PC-3 (cell line): ENCODE measurements at regions not wholly inside any gene's neighbourhood (a gene's known extent, or its start where the extent isn't known, plus 50 kb on each side); places are given as distances from the start of the nearest gene placed in this dataset.
A peak's percentile ranks its signal among the peaks of the same experiment; 100 is the strongest.

Experiments
- ATAC-seq: fragments of 200-7000 bp; cut with Tn5 transposase; 2 replicates; pipeline ENCODE4 v1.9.1; 2020; ENCODE audit warnings: mild to moderate bottlenecking, moderate library complexity
- BruUV-seq: library from RNA; stranded (reverse); fragments of 400-500 nt; replicated peaks from 2 replicates; lab custom pipeline; 2021; lab: Mats Ljungman, UMichigan
- CTCF ChIA-PET: fragments of 300-600 bp; sonication (Branson Sonifier 250); formaldehyde crosslinking; loops from one replicate; lab custom pipeline; 2022; ENCODE audit warnings: antibody characterized with exemption; lab: Charles Lee
- POLR2A ChIA-PET: fragments of 300-600 bp; sonication (Branson Sonifier 250); formaldehyde crosslinking; loops from one replicate; lab custom pipeline; 2022; ENCODE audit warnings: antibody characterized with exemption; ENCODE audit not compliant: unreplicated experiment; lab: Charles Lee
- DNase-seq: peaks from one replicate; pipeline ENCODE4 v3.0.0-alpha.2; 2015
- H2AFZ ChIP-seq: fragments of 300-600 bp; sonication (generic); 2 replicates; pipeline ENCODE4 v1.6.0; 2016; ENCODE audit warnings: antibody characterized with exemption, low read length
- H3F3A ChIP-seq: fragments of 300-600 bp; sonication (generic); one replicate; pipeline ENCODE4 v1.6.0; 2017; ENCODE audit warnings: antibody characterized with exemption, low read length, control low read depth, mild to moderate bottlenecking; ENCODE audit not compliant: unreplicated experiment
- H3K27ac ChIP-seq: fragments of 300-600 bp; sonication (generic); 2 replicates; pipeline ENCODE4 v1.5.1; 2016; ENCODE audit warnings: mild to moderate bottlenecking, low read length
- H3K27me3 ChIP-seq: fragments of 300-600 bp; sonication (generic); 2 replicates; pipeline ENCODE4 v1.6.1; 2016; ENCODE audit warnings: low read length, mixed read lengths
- H3K36me3 ChIP-seq: fragments of 300-600 bp; sonication (generic); 2 replicates; pipeline ENCODE4 v1.6.1; 2016; ENCODE audit warnings: low read depth, mixed run types, low read length, mixed read lengths
- H3K4me1 ChIP-seq: fragments of 300-600 bp; sonication (generic); 2 replicates; pipeline ENCODE4 v1.5.1; 2016; ENCODE audit warnings: low read length; ENCODE audit not compliant: insufficient read depth
- H3K4me2 ChIP-seq: fragments of 300-600 bp; sonication (generic); 2 replicates; pipeline ENCODE4 v1.6.0; 2016; ENCODE audit warnings: low read length
- H3K4me3 ChIP-seq: fragments of 300-600 bp; sonication (generic); 2 replicates; pipeline ENCODE4 v1.5.1; 2016; ENCODE audit warnings: mild to moderate bottlenecking, low read length, mixed read lengths
- H3K79me2 ChIP-seq: fragments of 300-600 bp; sonication (generic); 2 replicates; pipeline ENCODE4 v1.6.1; 2017; ENCODE audit warnings: low read length, mixed read lengths
- H3K9ac ChIP-seq: fragments of 300-600 bp; sonication (generic); 2 replicates; pipeline ENCODE4 v1.6.0; 2016; ENCODE audit warnings: mild to moderate bottlenecking, low read length
- H3K9me2 ChIP-seq: fragments of 300-600 bp; sonication (generic); replicated peaks from 2 replicates; pipeline ENCODE4 v1.6.1; 2016; ENCODE audit warnings: mixed run types, low read length, mixed read lengths
- H3K9me3 ChIP-seq: fragments of 300-600 bp; sonication (generic); 2 replicates; pipeline ENCODE4 v1.6.1; 2016; ENCODE audit warnings: low read length, mixed read lengths
- H4K20me1 ChIP-seq: fragments of 300-600 bp; sonication (generic); 2 replicates; pipeline ENCODE4 v1.6.1; 2016; ENCODE audit warnings: low read length, mixed read lengths
- CTCF ChIP-seq: fragments of 300-600 bp; sonication (generic); conservative IDR thresholded peaks from 2 replicates; pipeline ENCODE4 v1.5.1; 2017; ENCODE audit warnings: antibody characterized with exemption, low read depth, mild to moderate bottlenecking, low read length
- EZH2 ChIP-seq: fragments of 300-600 bp; sonication (generic); IDR thresholded peaks from one replicate; pipeline ENCODE4 v1.6.1; 2017; ENCODE audit warnings: antibody characterized with exemption, mild to moderate bottlenecking, low read length; ENCODE audit not compliant: unreplicated experiment
- EZH2phosphoT487 ChIP-seq: fragments of 300-600 bp; sonication (generic); IDR thresholded peaks from 2 replicates; pipeline ENCODE4 v1.6.1; 2018; ENCODE audit warnings: mild to moderate bottlenecking, antibody characterized with exemption, low read length, borderline replicate concordance
- intact Hi-C: fragments of 100-400 bp; cut with micrococcal nuclease; formaldehyde crosslinking; loops from 2 replicates; pipeline ENCODE4 v1.9.0; 2023

DNA sequence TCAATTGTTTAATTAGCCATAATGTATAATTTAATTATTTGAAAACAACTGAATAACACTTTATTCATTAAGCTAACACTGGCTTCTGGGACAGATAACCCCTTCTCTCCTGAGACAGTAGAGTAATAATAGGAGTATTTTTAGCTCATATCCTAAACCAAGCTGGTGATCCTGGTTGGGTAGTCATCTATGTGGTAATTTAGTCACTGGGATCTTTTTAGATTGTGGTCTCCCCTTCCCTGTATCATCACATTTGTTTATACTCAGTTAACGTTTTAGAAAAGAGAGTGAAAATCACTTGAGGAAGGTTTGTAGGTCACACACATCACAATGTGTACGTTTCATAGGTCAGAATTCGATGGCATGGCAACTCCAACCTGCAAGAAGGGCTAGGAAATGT is 1356.6 kb upstream of the ADGRL2 start:
- Histone ChIP-seq H4K20me1 (no peaks in the 10 kb centered on the region), H3K4me3 (no peak overlapping the region), H3K4me2 (no peak overlapping the region), H3K9ac (no peak overlapping the region), H3K79me2 (no peaks in the 10 kb centered on the region), H3K27ac (no peak overlapping the region), H3K36me3 (no peaks in the 10 kb centered on the region), H3K27me3 (no peaks in the 10 kb centered on the region), H3K9me3 (no peaks in the 10 kb centered on the region), H3K4me1 (no peaks in the 10 kb centered on the region), H3F3A (no peaks in the 10 kb centered on the region), H3K9me2 (no peaks in the 10 kb centered on the region), H2AFZ (no peak overlapping the region)
- DNase-seq: no peak
- ATAC-seq: no peak
- BruUV-seq: no TSS peak
- ChIA-PET POLR2A (no interaction called here), CTCF (no interaction called here)
- TF ChIP-seq EZH2phosphoT487 (no peak), CTCF (no peak), EZH2 (no peak)
- intact Hi-C loops: no loop called here

GRCh38 chr1:80441664-80442063 is 1359.1 kb upstream of the ADGRL2 start:
- peak; percentile 22; the same call in 1 of the 2 replicates for TF ChIP-seq CTCF
- TF ChIP-seq EZH2: no peak
- Histone ChIP-seq H3K9me2 (no peaks in the 10 kb centered on the region), H4K20me1 (no peaks in the 10 kb centered on the region), H3K4me2 (no peak overlapping the region), H3K27ac (no peak overlapping the region), H3K36me3 (no peaks in the 10 kb centered on the region), H3K4me1 (no peaks in the 10 kb centered on the region), H3K27me3 (no peaks in the 10 kb centered on the region), H3F3A (no peaks in the 10 kb centered on the region), H3K9ac (no peak overlapping the region), H2AFZ (no peak overlapping the region), H3K9me3 (no peaks in the 10 kb centered on the region), H3K79me2 (no peaks in the 10 kb centered on the region), H3K4me3 (no peak overlapping the region)
- POLR2A ChIA-PET: no interaction called here
- peak; percentile 21 for DNase-seq
- CTCF ChIA-PET: no interaction called here
- intact Hi-C loops: no loop called here
- no peak for ATAC-seq
- no TSS peak for BruUV-seq

DNA sequence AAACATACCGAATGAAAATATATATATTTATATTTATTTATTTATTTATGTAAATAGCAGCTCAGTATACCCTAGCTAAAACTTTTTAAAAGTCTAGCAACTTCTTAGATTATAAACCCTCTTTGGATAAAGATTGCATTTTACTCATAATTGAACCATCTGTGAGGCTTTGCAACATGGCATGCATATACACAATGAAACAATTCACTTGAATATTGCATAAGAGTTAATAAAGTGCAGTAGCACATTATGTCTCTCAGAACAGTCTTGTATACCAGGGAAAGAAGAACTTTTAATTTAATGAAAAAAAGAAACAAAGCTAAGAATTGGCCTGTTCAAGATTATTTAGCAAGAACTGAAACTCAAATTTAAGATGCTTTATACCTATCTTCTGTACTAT is 1363.9 kb upstream of the ADGRL2 start:
- no peaks in the 10 kb centered on the region for H3K4me1 ChIP-seq
- H3K36me3 ChIP-seq: no peaks in the 10 kb centered on the region
- no peaks in the 10 kb centered on the region for H3F3A ChIP-seq
- no peak for TF ChIP-seq CTCF
- H3K9me3 ChIP-seq: no peaks in the 10 kb centered on the region
- intact Hi-C loops: no loop called here
- H4K20me1 ChIP-seq: no peaks in the 10 kb centered on the region
- CTCF ChIA-PET: no interaction called here
- no peak overlapping the region for H3K9ac ChIP-seq
- H3K79me2 ChIP-seq: no peaks in the 10 kb centered on the region
- no TSS peak for BruUV-seq
- no peak overlapping the region for H3K4me3 ChIP-seq
- H3K4me2 ChIP-seq: no peak overlapping the region
- H3K27me3 ChIP-seq: no peaks in the 10 kb centered on the region
- ATAC-seq (no peak), DNase-seq (no peak)
- H3K27ac ChIP-seq: no peak overlapping the region
- H2AFZ ChIP-seq: no peak overlapping the region
- POLR2A ChIA-PET: no interaction called here
- H3K9me2 ChIP-seq: no peaks in the 10 kb centered on the region
